ENCODE measurements at regions not wholly inside any gene's neighbourhood (a gene's known extent, or its start where the extent isn't known, plus 50 kb on each side); places are given as distances from the start of the nearest gene placed in this dataset.

- Histone ChIP-seq H4K20me1 (ENCODE audit: control insufficient read depth, extremely low read depth, insufficient read depth, low read length) (no peaks in the 10 kb centered on the region), H3K9ac (ENCODE audit: insufficient read depth, low read length) (no peak overlapping the region), H3K4me2 (ENCODE audit: extremely low read depth, insufficient read depth, low read length) (no peak overlapping the region), H3K9me3 (ENCODE audit: control insufficient read depth, insufficient read depth, low read depth, low read length) (no peaks in the 10 kb centered on the region), H2AFZ (ENCODE audit: low read length) (no peak overlapping the region), H3K4me3 (replicated peaks in 1 of 4; ENCODE audit: control extremely low read depth in 1 of 4, insufficient read depth in 1 of 4, low read depth in 3 of 4, low read length in 4 of 4) (no peak overlapping the region), H3K36me3 (ENCODE audit: control insufficient read depth, insufficient read depth, low read length) (no peaks in the 10 kb centered on the region), H3K27me3 (ENCODE audit: control insufficient read depth, insufficient read depth, low read length) (no peaks in the 10 kb centered on the region), H3K79me2 (ENCODE audit: control insufficient read depth, insufficient read depth, low read length) (no peaks in the 10 kb centered on the region), H3K4me1 (ENCODE audit: control insufficient read depth, extremely low read depth, insufficient read depth, low read length) (no peaks in the 10 kb centered on the region), H3K27ac (ENCODE audit: insufficient read depth, low read length) (no peak overlapping the region)
- TF ChIP-seq EZH2 (IDR thresholded peaks at IDR 0.05; ENCODE audit: low read length, missing control alignments), result no peak
- no peak for TF ChIP-seq CTCF (conservative IDR thresholded peaks at IDR 0.05 in 1 of 2, IDR thresholded peaks at IDR 0.05 in 1 of 2; ENCODE audit: low read depth in 1 of 2, low read length in 2 of 2)
- DNase-seq (ENCODE audit: low read depth in 2 of 2), result peak; percentile 60 to 74
Measured at GRCh38 chr16:87002717-87003413, 314.3 kb downstream of the C16orf95 start.

- no peaks in the 10 kb centered on the region for H3K27me3 ChIP-seq (ENCODE audit: control insufficient read depth, insufficient read depth, low read length)
- no peaks in the 10 kb centered on the region for H3K36me3 ChIP-seq (ENCODE audit: control insufficient read depth, insufficient read depth, low read length)
- no peaks in the 10 kb centered on the region for H3K4me1 ChIP-seq (ENCODE audit: control insufficient read depth, extremely low read depth, insufficient read depth, low read length)
- no peak overlapping the region for H3K27ac ChIP-seq (ENCODE audit: insufficient read depth, low read length)
- H3K4me3 ChIP-seq (replicated peaks in 1 of 4; ENCODE audit: control extremely low read depth in 1 of 4, insufficient read depth in 1 of 4, low read depth in 3 of 4, low read length in 4 of 4), result no peak overlapping the region
- no peak for TF ChIP-seq CTCF (conservative IDR thresholded peaks at IDR 0.05 in 1 of 2, IDR thresholded peaks at IDR 0.05 in 1 of 2; ENCODE audit: low read depth in 1 of 2, low read length in 2 of 2)
- TF ChIP-seq EZH2 (IDR thresholded peaks at IDR 0.05; ENCODE audit: low read length, missing control alignments), result no peak
- no peak overlapping the region for H2AFZ ChIP-seq (ENCODE audit: low read length)
- DNase-seq (ENCODE audit: low read depth in 2 of 2), result peak in 1 of 2 donors; percentile 28
- no peak overlapping the region for H3K4me2 ChIP-seq (ENCODE audit: extremely low read depth, insufficient read depth, low read length)
- no peak overlapping the region for H3K9ac ChIP-seq (ENCODE audit: insufficient read depth, low read length)
- H3K79me2 ChIP-seq (ENCODE audit: control insufficient read depth, insufficient read depth, low read length), result no peaks in the 10 kb centered on the region
- no peaks in the 10 kb centered on the region for H3K9me3 ChIP-seq (ENCODE audit: control insufficient read depth, insufficient read depth, low read depth, low read length)
- no peaks in the 10 kb centered on the region for H4K20me1 ChIP-seq (ENCODE audit: control insufficient read depth, extremely low read depth, insufficient read depth, low read length)
Measured at GRCh38 chr16:87003414-87003755, 313.8 kb downstream of the C16orf95 start.

- Histone ChIP-seq H4K20me1 (ENCODE audit: control insufficient read depth, extremely low read depth, insufficient read depth, low read length) (no peaks in the 10 kb centered on the region), H3K4me3 (replicated peaks in 1 of 4; ENCODE audit: control extremely low read depth in 1 of 4, insufficient read depth in 1 of 4, low read depth in 3 of 4, low read length in 4 of 4) (no peak overlapping the region), H3K79me2 (ENCODE audit: control insufficient read depth, insufficient read depth, low read length) (no peaks in the 10 kb centered on the region), H2AFZ (ENCODE audit: low read length) (no peak overlapping the region), H3K9ac (ENCODE audit: insufficient read depth, low read length) (no peak overlapping the region), H3K9me3 (ENCODE audit: control insufficient read depth, insufficient read depth, low read depth, low read length) (no peaks in the 10 kb centered on the region), H3K27ac (ENCODE audit: insufficient read depth, low read length) (no peak overlapping the region), H3K4me2 (ENCODE audit: extremely low read depth, insufficient read depth, low read length) (no peak overlapping the region), H3K4me1 (ENCODE audit: control insufficient read depth, extremely low read depth, insufficient read depth, low read length) (no peaks in the 10 kb centered on the region), H3K27me3 (ENCODE audit: control insufficient read depth, insufficient read depth, low read length) (no peaks in the 10 kb centered on the region), H3K36me3 (ENCODE audit: control insufficient read depth, insufficient read depth, low read length) (no peaks in the 10 kb centered on the region)
- no peak for TF ChIP-seq CTCF (conservative IDR thresholded peaks at IDR 0.05 in 1 of 2, IDR thresholded peaks at IDR 0.05 in 1 of 2; ENCODE audit: low read depth in 1 of 2, low read length in 2 of 2)
- no peak for TF ChIP-seq EZH2 (IDR thresholded peaks at IDR 0.05; ENCODE audit: low read length, missing control alignments)
- no peak for DNase-seq (ENCODE audit: low read depth in 2 of 2)
Measured at GRCh38 chr16:87006021-87006420, 311.2 kb downstream of the C16orf95 start.
